ENCODE measurements at regions not wholly inside any gene's neighbourhood (a gene's known extent, or its start where the extent isn't known, plus 50 kb on each side); places are given as distances from the start of the nearest gene placed in this dataset.

DNA sequence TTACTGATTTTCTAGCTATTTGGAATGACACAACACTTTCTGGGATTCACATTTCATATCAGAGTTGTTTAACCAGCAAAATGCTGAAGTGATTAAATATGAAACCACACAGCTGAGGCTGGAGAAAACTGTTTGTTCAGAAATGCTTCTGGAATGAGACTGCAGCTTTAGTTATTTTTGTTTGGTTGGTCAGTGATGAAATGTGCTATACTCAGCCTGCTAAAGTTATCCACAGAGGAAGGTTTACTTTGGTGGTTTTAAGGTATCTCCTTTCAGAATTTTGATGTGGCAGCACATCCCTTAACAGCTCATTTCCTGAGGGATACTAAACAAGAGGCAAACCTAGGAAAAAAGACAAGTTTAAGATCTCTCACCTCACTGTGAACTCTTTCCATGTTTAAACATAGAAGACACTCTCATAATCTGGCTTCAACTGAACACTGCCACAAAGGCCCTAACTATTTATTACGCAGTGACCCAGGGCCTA lies 106.6 kb upstream of the PDE5A start:
- Histone ChIP-seq H3K27ac (no peak overlapping the region), H3K4me3 (ENCODE audit: low read depth, low read length) (no peak overlapping the region), H3K27me3 (ENCODE audit: insufficient read depth, low read depth, severe bottlenecking) (no peaks in the 10 kb centered on the region), H3K36me3 (no peaks in the 10 kb centered on the region), H3K9me3 (ENCODE audit: severe bottlenecking) (no peaks in the 10 kb centered on the region)
- DNase-seq: no peak
- TF ChIP-seq, protein P1, sequence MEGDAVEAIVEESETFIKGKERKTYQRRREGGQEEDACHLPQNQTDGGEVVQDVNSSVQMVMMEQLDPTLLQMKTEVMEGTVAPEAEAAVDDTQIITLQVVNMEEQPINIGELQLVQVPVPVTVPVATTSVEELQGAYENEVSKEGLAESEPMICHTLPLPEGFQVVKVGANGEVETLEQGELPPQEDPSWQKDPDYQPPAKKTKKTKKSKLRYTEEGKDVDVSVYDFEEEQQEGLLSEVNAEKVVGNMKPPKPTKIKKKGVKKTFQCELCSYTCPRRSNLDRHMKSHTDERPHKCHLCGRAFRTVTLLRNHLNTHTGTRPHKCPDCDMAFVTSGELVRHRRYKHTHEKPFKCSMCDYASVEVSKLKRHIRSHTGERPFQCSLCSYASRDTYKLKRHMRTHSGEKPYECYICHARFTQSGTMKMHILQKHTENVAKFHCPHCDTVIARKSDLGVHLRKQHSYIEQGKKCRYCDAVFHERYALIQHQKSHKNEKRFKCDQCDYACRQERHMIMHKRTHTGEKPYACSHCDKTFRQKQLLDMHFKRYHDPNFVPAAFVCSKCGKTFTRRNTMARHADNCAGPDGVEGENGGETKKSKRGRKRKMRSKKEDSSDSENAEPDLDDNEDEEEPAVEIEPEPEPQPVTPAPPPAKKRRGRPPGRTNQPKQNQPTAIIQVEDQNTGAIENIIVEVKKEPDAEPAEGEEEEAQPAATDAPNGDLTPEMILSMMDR (IDR thresholded peaks at IDR 0.05; ENCODE audit: low read depth, low read length): no peak

DNA sequence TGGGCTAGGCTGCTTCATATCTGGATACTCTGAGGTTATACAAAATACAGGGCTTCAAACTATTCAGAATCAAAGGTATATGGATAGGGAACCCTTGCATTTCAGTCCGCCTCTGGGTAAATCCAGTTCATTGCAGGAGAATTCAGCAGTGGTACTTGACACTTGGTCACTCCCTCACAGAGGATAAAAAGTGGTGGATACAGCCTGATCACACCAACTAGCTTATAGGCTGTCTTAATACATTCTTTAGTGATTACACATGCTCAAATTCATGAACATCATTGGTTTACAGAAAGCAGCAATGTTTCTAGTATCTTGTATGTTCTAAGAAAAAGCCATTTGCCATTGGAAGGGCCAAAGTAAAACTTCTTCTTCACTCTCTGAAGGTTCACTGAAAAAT lies 104.8 kb upstream of the PDE5A start:
- Histone ChIP-seq H3K27ac (no peak overlapping the region), H3K36me3 (no peaks in the 10 kb centered on the region), H3K4me3 (ENCODE audit: low read depth, low read length) (no peak overlapping the region), H3K27me3 (ENCODE audit: insufficient read depth, low read depth, severe bottlenecking) (no peaks in the 10 kb centered on the region), H3K9me3 (ENCODE audit: severe bottlenecking) (no peaks in the 10 kb centered on the region)
- no peak for DNase-seq
- TF ChIP-seq, protein P1 (IDR thresholded peaks at IDR 0.05; ENCODE audit: low read depth, low read length): no peak

DNA sequence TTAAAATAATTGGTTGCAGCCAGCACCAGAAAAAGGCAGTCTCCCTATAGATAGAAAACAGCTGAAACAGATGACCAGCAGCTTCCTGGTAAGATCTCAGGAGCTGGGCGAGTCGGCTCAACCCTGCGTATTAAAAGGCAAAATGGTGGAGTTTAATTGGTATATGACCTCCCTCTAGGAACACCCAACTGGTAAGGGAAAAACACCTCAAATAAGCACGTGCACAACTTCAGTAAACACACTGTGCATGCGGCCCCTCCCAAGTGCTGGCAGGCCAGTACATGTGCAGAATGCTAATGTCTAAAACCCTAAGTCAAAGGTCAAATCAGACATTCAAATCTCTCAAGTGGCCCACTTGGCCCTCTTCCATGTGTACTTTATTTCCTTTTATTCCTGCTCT lies 103.2 kb upstream of the PDE5A start:
- no peaks in the 10 kb centered on the region for H3K27me3 ChIP-seq (ENCODE audit: insufficient read depth, low read depth, severe bottlenecking)
- H3K36me3 ChIP-seq: no peaks in the 10 kb centered on the region
- no peaks in the 10 kb centered on the region for H3K9me3 ChIP-seq (ENCODE audit: severe bottlenecking)
- no peak for DNase-seq
- H3K27ac ChIP-seq: no peak overlapping the region
- H3K4me3 ChIP-seq (ENCODE audit: low read depth, low read length): no peak overlapping the region
- TF ChIP-seq, protein P1 (IDR thresholded peaks at IDR 0.05; ENCODE audit: low read depth, low read length): no peak

DNA sequence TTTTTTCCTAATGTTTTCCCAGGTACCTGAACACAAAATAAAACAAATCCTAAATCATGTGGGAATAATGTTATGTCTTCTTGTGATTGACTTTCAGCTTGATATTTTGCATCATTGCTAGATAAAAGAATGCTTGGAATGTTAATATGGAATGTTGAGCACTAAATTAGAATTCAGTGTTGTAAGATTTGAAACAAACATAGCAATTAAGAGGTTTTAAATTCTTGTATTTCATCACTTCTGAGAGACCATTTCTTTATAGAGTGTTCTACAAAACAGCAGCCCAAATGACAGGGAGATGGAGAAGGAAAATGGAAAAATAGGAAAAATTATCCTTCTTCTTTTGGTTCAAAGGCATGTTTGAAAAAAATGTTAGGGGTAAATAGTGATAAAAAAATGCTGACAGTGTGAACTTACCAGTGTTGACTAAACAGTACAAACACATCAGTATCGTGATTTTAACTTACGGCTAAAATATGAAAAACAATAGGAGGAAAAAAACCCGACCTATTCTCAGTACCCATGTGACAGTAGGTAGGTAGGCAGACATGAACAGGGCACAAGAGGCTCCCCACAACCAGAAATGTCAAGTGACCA lies 102.6 kb upstream of the PDE5A start:
- TF ChIP-seq, protein P1 (IDR thresholded peaks at IDR 0.05; ENCODE audit: low read depth, low read length): no peak
- DNase-seq: no peak
- H3K27ac ChIP-seq: no peak overlapping the region
- no peaks in the 10 kb centered on the region for H3K36me3 ChIP-seq
- no peaks in the 10 kb centered on the region for H3K9me3 ChIP-seq (ENCODE audit: severe bottlenecking)
- no peak overlapping the region for H3K4me3 ChIP-seq (ENCODE audit: low read depth, low read length)
- H3K27me3 ChIP-seq (ENCODE audit: insufficient read depth, low read depth, severe bottlenecking): no peaks in the 10 kb centered on the region

DNA sequence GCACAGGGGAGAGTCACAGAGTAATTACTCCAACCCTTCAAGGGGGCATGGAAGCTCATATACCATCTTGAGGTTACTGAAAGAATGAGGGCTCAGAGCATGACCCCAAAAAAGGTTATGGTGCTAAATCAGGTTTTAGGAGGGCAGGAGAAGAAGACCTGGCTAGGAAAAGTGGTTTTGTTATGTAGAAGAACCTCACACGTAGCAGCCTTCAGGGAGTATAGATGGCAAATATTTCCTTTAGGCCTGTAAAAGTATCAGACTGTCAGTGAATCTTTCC lies 102.0 kb upstream of the PDE5A start:
- no peak for DNase-seq
- Histone ChIP-seq H3K27me3 (ENCODE audit: insufficient read depth, low read depth, severe bottlenecking) (no peaks in the 10 kb centered on the region), H3K27ac (no peak overlapping the region), H3K4me3 (ENCODE audit: low read depth, low read length) (no peak overlapping the region), H3K36me3 (no peaks in the 10 kb centered on the region), H3K9me3 (ENCODE audit: severe bottlenecking) (no peaks in the 10 kb centered on the region)
- TF ChIP-seq, protein P1 (IDR thresholded peaks at IDR 0.05; ENCODE audit: low read depth, low read length): no peak

All from WERI-Rb-1 (cell line).